Chondrocyte (in vitro differentiated cells): ENCODE measurements at regions not wholly inside any gene's neighbourhood (a gene's known extent, or its start where the extent isn't known, plus 50 kb on each side); places are given as distances from the start of the nearest gene placed in this dataset.
A peak's percentile ranks its signal among the peaks of the same experiment; 100 is the strongest.

Experiments
- DNase-seq: peaks from one replicate; pipeline ENCODE4 v3.0.0; 2021; ENCODE audit warnings: mixed read lengths, low spot score
- H3K27ac Mint-ChIP-seq: one replicate; pipeline ENCODE4 v1.8.0; 2021; ENCODE audit warnings: mild to moderate bottlenecking, moderate library complexity, mixed read lengths; ENCODE audit not compliant: unreplicated experiment
- H3K27me3 Mint-ChIP-seq: 2 replicates; pipeline ENCODE4 v1.8.0; 2021; ENCODE audit warnings: low read depth, mixed read lengths
- H3K36me3 Mint-ChIP-seq: 2 replicates; pipeline ENCODE4 v1.8.0; 2021; ENCODE audit warnings: low read depth, mixed read lengths
- H3K4me1 Mint-ChIP-seq: 2 replicates; pipeline ENCODE4 v1.8.0; 2021; ENCODE audit warnings: low read depth, mild to moderate bottlenecking, mixed read lengths
- H3K4me3 Mint-ChIP-seq: one replicate; pipeline ENCODE4 v1.8.0; 2021; ENCODE audit warnings: mild to moderate bottlenecking, moderate library complexity, mixed read lengths; ENCODE audit not compliant: unreplicated experiment
- H3K9me3 Mint-ChIP-seq: 2 replicates; pipeline ENCODE4 v1.8.0; 2021; ENCODE audit warnings: low read depth, mixed read lengths
- TF ChIP-seq, protein P1 (sequence below): fragments of 200-600 bp; sonication (generic); IDR thresholded peaks from 2 replicates; pipeline ENCODE4 v1.5.0; 2021; ENCODE audit warnings: antibody characterized with exemption, mild to moderate bottlenecking, moderate library complexity

DNA sequence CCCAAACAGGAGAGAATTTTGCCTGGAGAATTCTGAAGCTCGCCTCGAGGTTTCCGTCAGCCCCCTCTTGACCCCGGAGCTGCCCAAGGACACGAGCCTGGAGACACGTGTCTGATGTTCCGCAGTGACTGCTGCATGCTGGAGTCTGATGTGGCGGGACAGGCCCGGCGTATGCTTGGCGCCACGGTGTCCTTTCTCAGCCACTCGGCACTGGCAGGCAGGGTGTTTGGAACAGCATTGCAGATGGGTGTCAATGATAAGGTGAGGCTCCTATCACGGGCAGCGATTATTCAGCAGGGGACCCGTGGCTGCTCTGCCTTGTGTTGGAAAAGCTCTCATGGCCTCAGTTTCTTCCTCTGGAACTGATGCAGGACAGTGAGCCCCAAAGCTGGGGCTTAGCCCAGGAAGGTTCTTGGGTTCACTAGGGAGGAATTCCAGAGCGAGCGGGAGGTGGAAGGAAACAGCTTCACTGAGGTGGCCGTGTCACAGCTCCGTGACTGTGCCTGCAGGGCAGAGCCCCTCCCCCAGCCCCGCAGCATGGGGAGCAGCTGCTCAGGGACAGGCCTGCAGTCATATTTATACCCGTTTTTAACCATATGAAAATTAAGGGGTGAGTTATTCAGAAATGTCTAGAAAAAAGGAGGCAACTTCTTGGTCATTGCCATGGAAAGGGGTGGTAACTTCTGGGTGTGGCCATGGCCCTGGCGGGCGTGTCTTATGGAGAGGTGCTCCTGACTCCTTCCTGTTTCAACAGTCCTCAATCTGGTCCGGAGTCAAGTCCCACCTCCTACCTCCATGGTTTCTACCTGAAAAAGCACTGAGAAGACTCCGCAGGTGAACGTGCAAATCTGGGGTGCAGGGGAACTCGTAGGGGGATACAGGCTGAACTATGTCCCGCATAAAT is 123.4 kb downstream of the SIK1 start:
- peak; percentile 75 for DNase-seq
- H3K4me1 Mint-ChIP-seq, result peaks cover 61% of the 10 kb centered on the region
- H3K4me3 Mint-ChIP-seq, result no peak overlapping the region
- TF ChIP-seq, protein P1, sequence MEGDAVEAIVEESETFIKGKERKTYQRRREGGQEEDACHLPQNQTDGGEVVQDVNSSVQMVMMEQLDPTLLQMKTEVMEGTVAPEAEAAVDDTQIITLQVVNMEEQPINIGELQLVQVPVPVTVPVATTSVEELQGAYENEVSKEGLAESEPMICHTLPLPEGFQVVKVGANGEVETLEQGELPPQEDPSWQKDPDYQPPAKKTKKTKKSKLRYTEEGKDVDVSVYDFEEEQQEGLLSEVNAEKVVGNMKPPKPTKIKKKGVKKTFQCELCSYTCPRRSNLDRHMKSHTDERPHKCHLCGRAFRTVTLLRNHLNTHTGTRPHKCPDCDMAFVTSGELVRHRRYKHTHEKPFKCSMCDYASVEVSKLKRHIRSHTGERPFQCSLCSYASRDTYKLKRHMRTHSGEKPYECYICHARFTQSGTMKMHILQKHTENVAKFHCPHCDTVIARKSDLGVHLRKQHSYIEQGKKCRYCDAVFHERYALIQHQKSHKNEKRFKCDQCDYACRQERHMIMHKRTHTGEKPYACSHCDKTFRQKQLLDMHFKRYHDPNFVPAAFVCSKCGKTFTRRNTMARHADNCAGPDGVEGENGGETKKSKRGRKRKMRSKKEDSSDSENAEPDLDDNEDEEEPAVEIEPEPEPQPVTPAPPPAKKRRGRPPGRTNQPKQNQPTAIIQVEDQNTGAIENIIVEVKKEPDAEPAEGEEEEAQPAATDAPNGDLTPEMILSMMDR, result no peak
- no peaks in the 10 kb centered on the region for H3K36me3 Mint-ChIP-seq
- no peaks in the 10 kb centered on the region for H3K27me3 Mint-ChIP-seq
- peak overlapping the region; percentile 70 for H3K27ac Mint-ChIP-seq
- H3K9me3 Mint-ChIP-seq, result no peaks in the 10 kb centered on the region

DNA sequence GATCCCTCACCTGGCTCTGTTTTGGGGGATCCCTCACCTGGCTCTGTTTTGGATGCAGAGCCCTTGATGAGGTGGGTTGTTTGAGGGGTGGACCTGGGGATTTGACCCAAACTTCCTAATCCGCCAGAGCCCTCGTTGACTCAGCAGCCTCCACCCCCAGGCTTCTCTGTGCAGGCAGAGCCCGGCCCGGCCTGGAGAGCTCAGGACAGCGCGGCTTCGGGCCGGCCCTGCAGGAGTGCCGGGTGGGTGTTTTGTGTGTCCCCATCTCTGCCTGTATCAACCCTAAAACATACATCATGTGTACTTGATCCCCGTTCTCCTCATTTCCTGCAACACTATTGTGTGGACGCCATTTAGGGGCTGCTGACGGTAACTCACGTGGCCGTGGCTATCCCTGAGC is 124.2 kb downstream of the SIK1 start:
- TF ChIP-seq, protein P1, result no peak

DNA sequence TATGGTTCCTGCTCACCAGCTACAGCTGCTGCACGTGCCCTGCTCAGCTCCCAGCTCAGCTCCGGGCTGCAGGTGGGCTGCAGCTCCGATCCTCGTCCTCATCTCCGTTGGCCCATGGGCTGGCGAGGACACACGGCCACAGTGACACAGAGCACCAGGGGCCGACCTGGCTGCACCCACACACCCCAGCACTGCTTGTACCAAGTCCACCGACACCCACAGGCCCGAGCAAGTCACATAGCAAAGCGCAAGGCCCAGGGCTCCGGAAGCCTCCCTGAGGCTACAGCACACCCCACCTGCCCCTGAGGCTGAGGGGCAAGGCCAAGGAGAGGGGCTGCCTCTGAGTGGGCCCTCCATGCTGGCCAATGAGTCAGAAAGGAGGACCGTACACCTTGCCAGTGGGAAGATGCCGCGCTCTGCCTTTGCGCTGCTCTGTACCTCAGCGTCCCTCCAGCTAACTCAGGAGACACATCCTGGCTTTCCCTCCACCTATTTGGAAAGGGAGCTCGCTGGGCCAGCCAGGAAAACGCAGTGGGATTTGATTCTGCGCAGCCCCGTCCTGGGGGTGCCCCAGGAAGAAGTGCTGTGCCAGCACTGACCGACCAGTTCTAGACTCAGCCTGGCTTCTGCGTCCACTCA is 124.8 kb downstream of the SIK1 start:
- H3K4me3 Mint-ChIP-seq, result no peak overlapping the region
- no peaks in the 10 kb centered on the region for H3K36me3 Mint-ChIP-seq
- no peaks in the 10 kb centered on the region for H3K27me3 Mint-ChIP-seq
- TF ChIP-seq, protein P1, result no peak
- H3K27ac Mint-ChIP-seq, result peak overlapping the region; percentile 45
- H3K9me3 Mint-ChIP-seq, result no peaks in the 10 kb centered on the region
- peaks cover 49% of the 10 kb centered on the region for H3K4me1 Mint-ChIP-seq
- peak; percentile 79 for DNase-seq

More for the DNA sequence above, 124.2 kb downstream of the SIK1 start:
- H3K27ac Mint-ChIP-seq, result no peak overlapping the region
- H3K4me3 Mint-ChIP-seq, result no peak overlapping the region
- peaks cover 55% of the 10 kb centered on the region for H3K4me1 Mint-ChIP-seq
- no peak for DNase-seq
- H3K36me3 Mint-ChIP-seq, result no peaks in the 10 kb centered on the region
- H3K27me3 Mint-ChIP-seq, result no peaks in the 10 kb centered on the region
- no peaks in the 10 kb centered on the region for H3K9me3 Mint-ChIP-seq

DNA sequence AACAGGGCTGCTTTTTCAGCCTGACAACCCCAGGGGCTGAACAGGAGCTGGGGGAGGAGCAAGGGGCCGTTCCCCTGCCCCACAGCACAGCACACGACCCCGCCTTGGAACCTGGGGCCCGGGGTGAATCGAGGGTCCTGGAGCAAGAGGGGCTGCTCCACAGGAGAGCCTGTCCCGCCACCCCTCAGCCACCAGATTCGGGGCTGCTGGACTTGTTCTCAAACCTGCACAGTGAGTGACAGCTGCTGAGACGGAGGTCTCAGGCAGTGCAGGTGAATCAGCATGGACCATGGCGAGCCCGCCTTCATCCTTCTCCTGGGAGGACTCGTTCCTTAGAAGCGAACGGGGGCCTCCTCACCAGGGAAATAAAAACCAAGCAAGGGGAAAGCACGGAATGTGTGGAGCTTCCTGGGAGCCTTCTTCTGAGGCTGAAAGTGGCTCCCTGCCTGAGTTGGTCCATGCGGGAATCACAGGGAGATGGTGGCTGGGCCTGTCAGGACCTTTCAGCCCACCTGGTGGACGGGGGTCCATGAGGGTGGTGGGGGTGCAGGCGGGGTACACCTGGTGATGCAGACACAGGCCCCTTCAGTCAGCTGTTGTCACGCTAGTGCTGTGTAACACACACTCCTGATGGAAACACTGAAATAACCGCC is 125.4 kb downstream of the SIK1 start:
- Mint-ChIP-seq H3K4me3 (no peak overlapping the region), H3K27ac (peak overlapping the region; percentile 89), H3K4me1 (peaks cover 42% of the 10 kb centered on the region), H3K9me3 (no peaks in the 10 kb centered on the region), H3K27me3 (no peaks in the 10 kb centered on the region), H3K36me3 (no peaks in the 10 kb centered on the region)
- DNase-seq, result peak; percentile 82
- TF ChIP-seq, protein P1, result no peak
